ENCODE measurements at regions not wholly inside any gene's neighbourhood (a gene's known extent, or its start where the extent isn't known, plus 50 kb on each side); places are given as distances from the start of the nearest gene placed in this dataset.

DNA sequence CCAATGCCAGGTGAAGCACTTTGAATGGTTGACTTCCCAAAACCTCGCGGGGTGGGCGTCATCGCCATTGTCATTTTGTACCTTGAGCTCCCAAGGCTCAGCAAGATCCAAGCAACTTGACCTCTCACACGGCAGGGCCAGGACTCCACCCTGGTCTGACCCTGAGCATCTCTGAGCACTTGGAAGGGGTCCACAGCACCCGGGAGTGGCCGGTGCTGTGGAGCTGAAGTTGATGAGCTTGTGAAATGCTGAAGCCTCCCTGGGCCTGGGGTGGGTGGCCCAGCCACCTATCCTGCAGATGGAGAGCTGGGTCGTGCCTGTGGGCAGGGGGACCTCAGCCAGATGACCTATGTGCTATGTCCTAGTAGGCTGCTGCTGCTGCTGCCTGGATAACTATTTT lies 283.3 kb upstream of the FOXF1 start:
- no peak overlapping the region for H3K4me3 ChIP-seq (replicated peaks in 1 of 3; ENCODE audit: insufficient read depth in 1 of 3, low read depth in 1 of 3, low read length in 3 of 3)

More for the DNA sequence above, 283.3 kb upstream of the FOXF1 start:
- no peaks in the 10 kb centered on the region for H4K20me1 ChIP-seq (replicated peaks; ENCODE audit: control insufficient read depth, extremely low read depth, insufficient read depth, low read length)
- H3K9me3 ChIP-seq (replicated peaks; ENCODE audit: control insufficient read depth, insufficient read depth, low read length): no peaks in the 10 kb centered on the region
- FAIRE-seq (no peak), DNase-seq (ENCODE audit: low read depth, low spot score) (no peak)
- dilution Hi-C loops (cut with MboI; ENCODE audit: extremely low pct_ligation_motif_present, low sequenced_read_pairs): no loop called here
- no peak overlapping the region for H3K4me2 ChIP-seq (ENCODE audit: insufficient read depth, low read length)
- CTCF ChIA-PET: interaction anchor here (0.9 kb wide), 1 partner anchor 22 kb away, joined by 3 read pairs; no protein-coding TSS in a partner anchor
- TF ChIP-seq POLR2A (IDR thresholded peaks at IDR 0.05; ENCODE audit: low read depth, low read length) (no peak), MAX (IDR thresholded peaks at IDR 0.05; ENCODE audit: insufficient read depth, insufficient read length) (no peak), POLR2AphosphoS5 (IDR thresholded peaks at IDR 0.05; ENCODE audit: insufficient read depth, low read depth, low read length) (no peak), EZH2 (IDR thresholded peaks at IDR 0.05; ENCODE audit: borderline replicate concordance, low read depth, low read length, severe bottlenecking) (no peak), JUN (IDR thresholded peaks at IDR 0.05; ENCODE audit: borderline replicate concordance, insufficient read depth, insufficient read length, low read depth) (no peak), MYC (IDR thresholded peaks at IDR 0.05; ENCODE audit: low read depth, low read length) (no peak), FOS (IDR thresholded peaks at IDR 0.05; ENCODE audit: borderline replicate concordance, insufficient read depth, low read length) (no peak), GATA2 (IDR thresholded peaks at IDR 0.05; ENCODE audit: insufficient read depth, insufficient read length, low read depth, low read length) (no peak)
- TF ChIP-seq, protein P1, sequence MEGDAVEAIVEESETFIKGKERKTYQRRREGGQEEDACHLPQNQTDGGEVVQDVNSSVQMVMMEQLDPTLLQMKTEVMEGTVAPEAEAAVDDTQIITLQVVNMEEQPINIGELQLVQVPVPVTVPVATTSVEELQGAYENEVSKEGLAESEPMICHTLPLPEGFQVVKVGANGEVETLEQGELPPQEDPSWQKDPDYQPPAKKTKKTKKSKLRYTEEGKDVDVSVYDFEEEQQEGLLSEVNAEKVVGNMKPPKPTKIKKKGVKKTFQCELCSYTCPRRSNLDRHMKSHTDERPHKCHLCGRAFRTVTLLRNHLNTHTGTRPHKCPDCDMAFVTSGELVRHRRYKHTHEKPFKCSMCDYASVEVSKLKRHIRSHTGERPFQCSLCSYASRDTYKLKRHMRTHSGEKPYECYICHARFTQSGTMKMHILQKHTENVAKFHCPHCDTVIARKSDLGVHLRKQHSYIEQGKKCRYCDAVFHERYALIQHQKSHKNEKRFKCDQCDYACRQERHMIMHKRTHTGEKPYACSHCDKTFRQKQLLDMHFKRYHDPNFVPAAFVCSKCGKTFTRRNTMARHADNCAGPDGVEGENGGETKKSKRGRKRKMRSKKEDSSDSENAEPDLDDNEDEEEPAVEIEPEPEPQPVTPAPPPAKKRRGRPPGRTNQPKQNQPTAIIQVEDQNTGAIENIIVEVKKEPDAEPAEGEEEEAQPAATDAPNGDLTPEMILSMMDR (IDR thresholded peaks at IDR 0.05; ENCODE audit: extremely low read depth in 1 of 2, insufficient read depth in 1 of 2, low read depth in 1 of 2, low read length in 2 of 2): no peak
- no peak overlapping the region for H2AFZ ChIP-seq (ENCODE audit: low read depth, low read length)
- no peaks in the 10 kb centered on the region for H3K4me1 ChIP-seq (ENCODE audit: control insufficient read depth, extremely low read depth, insufficient read depth, low read length)
- BruUV-seq (replicated peaks): no TSS peak
- no peaks in the 10 kb centered on the region for H3K36me3 ChIP-seq (ENCODE audit: control insufficient read depth in 2 of 2, extremely low read depth in 1 of 2, insufficient read depth in 2 of 2, low read length in 2 of 2)
- POLR2A ChIA-PET: no interaction called here
- H3K27me3 ChIP-seq (ENCODE audit: control insufficient read depth in 2 of 2, insufficient read depth in 2 of 2, low read length in 2 of 2): peaks cover 9 to 12% of the 10 kb centered on the region in 2 experiments
- no peak overlapping the region for H3K27ac ChIP-seq (ENCODE audit: insufficient read depth, low read depth, low read length)
- no peak overlapping the region for H3K9ac ChIP-seq (replicated peaks; ENCODE audit: extremely low read depth, insufficient read depth, low read length)
- no peaks in the 10 kb centered on the region for H3K9me1 ChIP-seq (replicated peaks; ENCODE audit: control insufficient read depth, extremely low read depth, insufficient read depth, low read length)
- no peaks in the 10 kb centered on the region for H3K79me2 ChIP-seq (ENCODE audit: control insufficient read depth, insufficient read depth, low read length)
- intact Hi-C loops (cut with micrococcal nuclease): no loop called here

Measured in endothelial cell of umbilical vein (primary cell).